Prostate gland (tissue), 2 donors: ENCODE measurements at regions not wholly inside any gene's neighbourhood (a gene's known extent, or its start where the extent isn't known, plus 50 kb on each side); places are given as distances from the start of the nearest gene placed in this dataset.
"Not testable (repeated sequence)": the region's sequence is repeated elsewhere in the genome, so short reads cannot be mapped to it uniquely, and the experiment has no call there.

Source experiments
- CTCF ChIP-seq, 4 experiments: fragments of 200-600 bp in 2 of 4; fragments of 450-650 bp in 2 of 4; sonication (generic) in 2 of 4; IDR thresholded peaks; 1 replicate in 3 of 4; 2 replicates in 1 of 4; pipeline ENCODE4 v1.5.1; 2016 to 2019; ENCODE audit warnings: antibody characterized with exemption in 4 of 4, mild to moderate bottlenecking in 2 of 4, moderate library complexity in 2 of 4
- POLR2A ChIP-seq: fragments of 450-650 bp; IDR thresholded peaks from one replicate; pipeline ENCODE4 v1.6.1; 2016; ENCODE audit warnings: antibody characterized with exemption, mild to moderate bottlenecking
- POLR2AphosphoS5 ChIP-seq: sonication (generic); formaldehyde crosslinking; IDR thresholded peaks from one replicate; pipeline ENCODE4 v1.6.1; 2017; ENCODE audit warnings: antibody characterized with exemption

DNA sequence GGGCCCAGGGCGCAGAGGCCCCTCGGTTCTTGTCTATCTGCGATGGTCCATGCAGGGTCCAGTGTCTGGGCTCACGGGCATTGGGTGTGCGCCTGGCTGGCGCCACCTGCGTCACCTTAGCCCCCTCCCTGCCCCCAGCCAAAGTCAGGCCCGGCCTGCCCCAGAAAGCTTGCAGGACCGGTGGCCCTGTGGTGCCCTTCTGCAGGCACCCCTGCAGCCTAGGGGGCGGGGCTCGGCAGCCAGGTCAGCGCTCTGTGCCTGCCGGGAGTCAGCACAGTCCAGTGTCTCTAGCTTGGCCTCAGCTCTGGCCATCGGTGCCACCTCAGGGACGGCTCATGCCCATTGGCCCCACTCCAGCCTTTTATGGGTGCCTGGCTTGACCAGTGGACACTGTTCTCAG lies 99.7 kb downstream of the TMEM121 start:
- not testable (repeated sequence) for TF ChIP-seq CTCF (IDR thresholded peaks at IDR 0.05); POLR2A; POLR2AphosphoS5
